Islet precursor cell (in vitro differentiated cells): ENCODE measurements at regions not wholly inside any gene's neighbourhood (a gene's known extent, or its start where the extent isn't known, plus 50 kb on each side); places are given as distances from the start of the nearest gene placed in this dataset.
"Not testable (repeated sequence)": the region's sequence is repeated elsewhere in the genome, so short reads cannot be mapped to it uniquely, and the experiment has no call there.

Experiments used
- DNase-seq: peaks from one replicate; pipeline ENCODE4 v3.0.0-alpha.2; 2018

GRCh38 chr5:28975508-28975907 is 1937.1 kb upstream of the CDH9 start:
- no peak for DNase-seq

- no peak for DNase-seq
Measured at GRCh38 chr5:28967848-28968247, 1929.5 kb upstream of the CDH9 start.

GRCh38 chr5:28961816-28962215 is 1923.4 kb upstream of the CDH9 start:
- no peak for DNase-seq

- DNase-seq: no peak
Measured at GRCh38 chr5:28958581-28958980, 1920.2 kb upstream of the CDH9 start.

- no peak for DNase-seq
Measured at GRCh38 chr5:28957450-28957849, 1919.1 kb upstream of the CDH9 start.

GRCh38 chr5:28954074-28954473 is 1915.7 kb upstream of the CDH9 start:
- no peak for DNase-seq

- DNase-seq: no peak
Measured at GRCh38 chr5:28947865-28948264, 1909.5 kb upstream of the CDH9 start.

GRCh38 chr5:28945859-28946258 is 1907.5 kb upstream of the CDH9 start:
- no peak for DNase-seq

- DNase-seq: not testable (repeated sequence)
Measured at GRCh38 chr5:28929366-28929765, 1891.0 kb upstream of the CDH9 start.

GRCh38 chr5:28928327-28928790 is 1890.0 kb upstream of the CDH9 start:
- DNase-seq: not testable (repeated sequence)

GRCh38 chr5:28927559-28928326 is 1889.4 kb upstream of the CDH9 start:
- DNase-seq: no peak

GRCh38 chr5:28926422-28926821 is 1888.0 kb upstream of the CDH9 start:
- no peak for DNase-seq

- no peak for DNase-seq
Measured at GRCh38 chr5:28917631-28918030, 1879.2 kb upstream of the CDH9 start.

- DNase-seq: no peak
Measured at GRCh38 chr5:28914297-28914696, 1875.9 kb upstream of the CDH9 start.

- DNase-seq: no peak
Measured at GRCh38 chr5:28903643-28904042, 1865.3 kb upstream of the CDH9 start.

- DNase-seq: no peak
Measured at GRCh38 chr5:28896949-28897348, 1858.6 kb upstream of the CDH9 start.

- DNase-seq: no peak
Measured at GRCh38 chr5:28880936-28881335, 1842.5 kb upstream of the CDH9 start.

- DNase-seq: no peak
Measured at GRCh38 chr5:28877050-28877449, 1838.7 kb upstream of the CDH9 start.

GRCh38 chr5:28864006-28864405 is 1825.6 kb upstream of the CDH9 start:
- DNase-seq: no peak

- DNase-seq: no peak
Measured at GRCh38 chr5:28862860-28863196, 1824.4 kb upstream of the CDH9 start.

- no peak for DNase-seq
Measured at GRCh38 chr5:28862137-28862859, 1823.9 kb upstream of the CDH9 start.

- no peak for DNase-seq
Measured at GRCh38 chr5:28855626-28856025, 1817.2 kb upstream of the CDH9 start.

- peak; percentile 58 for DNase-seq
Measured at GRCh38 chr5:28850320-28850921, 1812.0 kb upstream of the CDH9 start.

GRCh38 chr5:28831042-28831441 is 1792.7 kb upstream of the CDH9 start:
- no peak for DNase-seq
